GM19455 (cell line): ENCODE measurements at regions not wholly inside any gene's neighbourhood (a gene's known extent, or its start where the extent isn't known, plus 50 kb on each side); places are given as distances from the start of the nearest gene placed in this dataset.

Experiments
- ATAC-seq: cut with Tn5 transposase; IDR thresholded peaks from one replicate; pipeline ENCODE4 v1.9.1; 2021; ENCODE audit not compliant: unreplicated experiment

DNA sequence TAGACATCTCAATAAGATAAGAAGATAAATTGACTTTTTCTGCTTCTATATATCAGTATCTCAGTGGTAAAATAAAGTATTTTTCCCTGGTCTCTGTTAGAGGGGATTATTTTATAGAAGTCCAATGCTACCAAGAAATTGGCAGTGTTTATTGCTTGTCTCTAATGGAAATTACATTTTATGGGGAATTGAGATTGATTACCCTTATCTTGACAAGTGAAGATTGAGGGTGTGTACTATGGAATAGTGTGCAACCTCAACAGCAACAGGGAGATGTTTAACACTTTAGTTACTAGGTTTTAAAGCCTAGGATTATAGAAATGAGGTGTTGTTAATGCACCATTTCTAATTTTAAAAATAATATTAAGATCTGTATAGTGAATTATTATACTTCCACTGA is 154.8 kb upstream of the ROBO1 start:
- no peak for ATAC-seq

GRCh38 chr3:79917561-79917960 is 149.8 kb upstream of the ROBO1 start:
- no peak for ATAC-seq

DNA sequence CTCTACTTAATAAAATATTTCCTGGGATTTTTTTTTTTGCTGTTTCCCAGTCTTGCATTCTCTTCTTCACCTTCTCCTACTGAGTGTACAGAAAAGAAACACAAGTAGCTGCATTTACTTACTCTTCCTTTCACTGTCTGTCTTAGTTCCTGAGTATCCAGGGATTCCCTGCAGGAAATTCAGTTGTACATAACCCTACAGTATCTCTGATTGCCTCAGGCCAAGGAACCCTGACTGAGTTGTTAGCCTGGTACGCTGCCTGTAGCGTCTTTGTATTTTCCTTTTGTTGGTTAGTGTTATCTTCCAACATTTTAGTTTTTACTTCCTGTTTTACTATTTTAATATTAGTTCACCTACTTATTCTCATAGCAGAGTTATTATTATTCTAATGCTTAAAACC is 142.5 kb upstream of the ROBO1 start:
- no peak for ATAC-seq

DNA sequence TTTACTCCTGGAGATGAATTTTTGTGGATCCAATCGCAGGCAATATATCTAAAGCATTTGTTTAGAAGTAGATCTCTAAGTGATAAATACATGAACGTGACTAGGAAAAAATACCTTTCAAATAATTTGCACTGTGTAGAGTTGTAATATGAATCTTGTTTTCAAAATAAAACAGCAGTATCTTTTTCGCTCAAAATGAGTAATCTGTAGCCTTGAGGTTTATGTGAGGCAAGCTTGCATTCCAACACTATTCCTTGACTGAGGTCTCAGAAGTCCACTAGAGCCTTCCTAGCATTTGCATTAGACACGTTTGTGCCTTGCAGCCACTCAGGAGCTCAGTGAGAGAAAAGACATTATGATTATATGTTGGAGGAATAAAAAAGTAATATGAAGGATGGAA is 138.3 kb upstream of the ROBO1 start:
- ATAC-seq = no peak

DNA sequence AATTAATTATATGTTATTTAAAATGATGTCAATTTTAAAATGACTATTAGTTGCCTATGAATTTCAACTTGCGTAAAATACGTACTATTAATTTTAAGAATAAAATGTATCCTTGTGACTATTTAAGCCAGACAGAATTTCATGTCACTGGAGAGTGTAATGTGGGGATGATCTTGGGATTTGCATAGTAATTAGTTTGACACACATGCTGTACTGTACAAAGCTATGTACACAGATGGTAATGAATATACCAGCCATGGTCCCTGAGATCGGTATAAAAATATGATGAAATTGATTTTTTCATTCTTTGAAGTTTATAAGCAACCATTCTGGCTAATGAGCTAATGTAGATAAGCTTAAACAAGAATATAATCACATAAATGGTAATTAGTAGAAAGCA is 134.4 kb upstream of the ROBO1 start:
- no peak for ATAC-seq

DNA sequence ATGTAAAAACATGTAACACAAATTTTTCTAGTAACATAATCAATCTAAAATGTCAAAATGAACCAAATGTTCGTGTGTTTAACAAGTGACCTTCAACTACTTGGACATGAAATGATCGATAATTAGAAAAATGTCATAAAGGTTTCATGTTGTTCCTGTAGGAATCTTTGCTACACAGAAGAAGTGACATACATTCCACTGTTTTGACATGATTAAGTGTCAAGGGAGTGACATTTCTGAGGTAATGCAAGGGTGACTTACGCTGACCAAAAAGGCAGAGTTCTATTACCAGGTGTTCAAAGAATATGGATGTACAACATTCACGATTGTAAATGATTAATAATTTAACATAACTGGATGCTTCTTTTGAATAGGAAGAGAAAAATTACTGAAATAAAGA is 131.1 kb upstream of the ROBO1 start:
- ATAC-seq = no peak

DNA sequence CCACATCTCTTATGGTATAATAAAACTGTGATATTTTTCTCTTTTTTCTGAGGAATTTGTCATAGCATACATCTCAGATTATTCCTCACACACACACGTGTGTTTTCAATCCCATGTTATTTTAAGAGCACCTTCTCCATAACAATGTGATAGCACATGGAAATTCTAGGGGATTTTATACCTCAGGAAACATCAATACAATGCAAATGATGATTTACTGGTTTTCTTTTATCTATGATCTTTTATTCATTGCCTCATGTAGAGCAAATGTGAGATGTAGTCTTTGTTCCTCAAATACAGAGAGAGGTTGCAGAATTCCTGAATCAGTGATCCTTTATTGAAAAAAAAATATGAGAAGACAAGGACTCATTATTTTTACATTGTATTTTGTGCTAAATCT is 128.3 kb upstream of the ROBO1 start:
- no peak for ATAC-seq

GRCh38 chr3:79887213-79887612 is 119.4 kb upstream of the ROBO1 start:
- no peak for ATAC-seq

DNA sequence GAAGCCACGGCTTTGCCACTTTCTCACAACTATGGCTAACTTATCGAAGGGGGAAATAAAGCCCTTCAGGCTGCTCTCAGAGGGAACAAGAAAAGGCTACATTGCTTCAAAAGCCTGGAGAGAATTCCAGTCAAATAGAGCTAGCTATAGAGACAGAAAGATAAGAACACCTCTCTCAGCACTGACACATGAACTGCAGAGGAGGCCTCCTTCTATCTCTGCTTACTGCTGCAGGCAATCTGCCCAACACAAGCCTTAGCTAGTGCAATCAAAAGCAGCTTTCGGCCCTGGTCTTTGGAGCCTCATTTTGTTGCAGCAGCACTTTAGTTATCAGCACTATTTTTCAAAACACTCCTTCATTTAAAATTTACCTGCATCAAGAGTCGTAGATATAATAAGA is 118.4 kb upstream of the ROBO1 start:
- ATAC-seq = no peak

DNA sequence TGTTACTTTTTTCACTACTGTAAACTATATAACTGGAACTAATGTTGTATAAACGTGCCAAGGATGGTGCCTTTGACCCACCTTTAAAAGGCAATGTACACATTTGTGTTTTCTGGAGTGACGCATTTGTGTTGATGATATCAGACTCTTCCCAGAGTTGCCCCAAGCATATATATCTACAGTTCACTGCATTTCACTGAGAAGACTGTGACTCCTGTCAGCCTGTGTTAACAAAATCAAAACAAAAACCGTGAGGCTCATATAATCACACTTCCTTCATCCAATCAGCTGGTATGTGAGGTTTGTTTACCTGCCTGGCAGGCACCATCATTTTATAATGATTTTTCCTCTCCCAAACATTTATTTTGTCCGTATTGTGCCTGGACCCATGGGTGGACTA is 117.6 kb upstream of the ROBO1 start:
- ATAC-seq = no peak

GRCh38 chr3:79884354-79884753 is 116.6 kb upstream of the ROBO1 start:
- ATAC-seq = no peak

DNA sequence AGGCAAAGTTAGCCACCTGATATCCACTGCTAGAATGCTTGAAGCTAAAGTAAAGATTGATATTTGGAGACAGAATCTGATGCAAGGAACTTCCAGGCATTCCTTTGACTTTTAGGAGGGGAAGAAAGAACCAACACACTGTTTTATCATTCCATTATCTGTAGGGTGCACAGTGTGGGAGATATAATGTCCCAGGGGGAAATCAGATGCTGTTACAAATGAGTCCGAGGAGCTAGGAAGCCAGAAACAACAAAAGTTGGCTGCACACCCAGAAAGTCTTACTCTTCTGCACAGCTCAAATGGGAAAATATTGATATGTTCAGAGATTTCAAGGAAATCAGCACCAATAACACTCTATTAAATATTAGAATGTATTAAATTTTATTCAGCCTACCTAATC is 113.6 kb upstream of the ROBO1 start:
- no peak for ATAC-seq

- no peak for ATAC-seq
Measured at GRCh38 chr3:79878708-79879107, 110.9 kb upstream of the ROBO1 start.

GRCh38 chr3:79874646-79875045 is 106.8 kb upstream of the ROBO1 start:
- no peak for ATAC-seq

DNA sequence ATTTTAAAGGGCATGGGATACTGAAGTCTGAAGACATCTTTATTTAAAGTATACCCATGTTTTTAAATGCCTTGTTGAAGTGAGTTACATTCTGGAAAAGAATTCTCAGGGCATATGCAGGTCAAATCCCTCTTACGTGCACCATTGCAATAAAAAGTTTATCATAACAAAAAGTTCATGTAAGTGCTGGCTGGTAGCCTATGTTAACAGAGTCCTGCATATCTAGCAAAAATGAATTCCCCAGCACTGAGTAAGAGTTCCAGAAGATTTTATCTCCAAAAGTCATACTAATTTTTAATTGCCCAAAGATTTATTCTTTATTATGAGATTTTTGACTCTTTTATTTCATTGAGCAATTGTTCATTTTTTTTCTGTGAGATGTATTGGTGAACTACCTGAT is 104.7 kb upstream of the ROBO1 start:
- ATAC-seq = no peak

- no peak for ATAC-seq
Measured at GRCh38 chr3:79871656-79872055, 103.9 kb upstream of the ROBO1 start.

- ATAC-seq = no peak
Measured at GRCh38 chr3:79870313-79870620, 102.5 kb upstream of the ROBO1 start.

GRCh38 chr3:79869461-79870312 is 101.9 kb upstream of the ROBO1 start:
- no peak for ATAC-seq

DNA sequence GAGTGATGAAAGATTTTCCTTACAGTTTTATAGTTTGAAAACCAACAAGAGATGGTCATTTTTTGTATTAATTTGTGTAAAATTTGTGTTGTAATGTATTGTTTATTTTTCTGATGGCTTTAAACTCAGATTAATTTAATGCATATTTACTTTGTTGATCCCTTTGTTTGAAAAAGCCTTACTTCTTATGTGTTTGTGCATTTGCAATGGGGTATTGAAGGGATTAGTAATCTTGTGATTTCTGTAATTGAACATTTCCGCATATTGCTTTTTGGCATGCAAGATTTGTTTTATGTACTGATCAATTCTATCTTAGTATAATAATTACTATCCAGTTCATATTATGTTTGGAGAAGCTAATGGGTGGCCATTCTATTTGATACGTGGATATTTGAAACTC is 98.4 kb upstream of the ROBO1 start:
- ATAC-seq = no peak

GRCh38 chr3:79864077-79864476 is 96.3 kb upstream of the ROBO1 start:
- no peak for ATAC-seq

- ATAC-seq = no peak
Measured at GRCh38 chr3:79848876-79849275, 81.1 kb upstream of the ROBO1 start.

DNA sequence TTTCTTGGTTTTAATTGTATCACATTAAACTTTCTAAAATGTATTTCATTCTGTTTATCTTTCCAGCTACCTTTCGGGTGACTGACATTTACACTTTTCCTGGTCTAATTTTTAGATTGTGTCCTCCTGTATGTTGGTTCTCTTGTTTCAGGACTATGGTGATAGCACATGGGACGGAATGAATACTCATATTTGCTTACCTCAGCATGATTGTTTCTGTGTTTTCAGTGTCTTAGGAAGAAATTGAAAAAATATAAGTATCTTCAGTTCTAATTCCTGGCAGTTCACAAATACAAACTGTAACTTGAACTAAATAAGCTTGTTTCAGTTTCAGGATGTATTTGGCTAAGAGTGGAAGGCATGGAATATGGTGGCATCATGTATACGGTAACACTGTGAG is 80.1 kb upstream of the ROBO1 start:
- no peak for ATAC-seq

DNA sequence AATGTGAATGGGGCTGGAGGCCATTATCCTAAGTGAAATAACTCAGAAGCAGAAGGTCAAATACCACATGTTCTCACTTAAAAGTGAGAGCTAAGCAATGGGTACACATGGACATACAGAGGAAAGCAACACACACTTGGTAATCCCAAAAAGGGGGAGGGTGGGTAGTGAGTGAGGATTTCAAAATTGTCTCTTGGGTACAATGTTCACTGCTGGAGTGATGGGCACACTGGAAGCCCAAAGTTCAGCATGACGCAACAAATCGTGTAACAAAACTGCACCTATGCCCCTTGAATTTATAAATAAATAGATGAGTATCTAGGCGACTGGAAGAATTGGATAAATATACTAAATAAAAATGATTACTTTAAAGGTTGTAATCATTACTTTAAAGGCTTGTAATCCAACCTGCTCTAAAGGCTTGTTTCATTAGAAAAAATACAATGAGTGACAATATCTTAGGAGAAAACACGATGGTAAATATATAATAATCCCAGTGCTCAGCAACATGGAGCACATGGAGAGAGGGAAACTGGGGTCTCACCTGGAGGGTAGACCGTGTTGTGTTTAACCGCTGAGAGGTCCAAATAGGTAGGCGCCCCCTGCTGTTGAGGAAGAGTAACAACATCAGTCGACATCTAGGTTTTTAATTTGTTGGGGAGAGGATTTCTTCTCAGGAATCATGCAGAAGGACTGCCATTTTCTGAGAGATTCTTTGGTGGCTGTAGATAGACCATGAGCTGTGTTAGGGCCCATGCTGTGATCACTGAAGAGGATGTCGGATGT is 78.5 kb upstream of the ROBO1 start:
- no peak for ATAC-seq
